NCI-H2107 (cell line): ENCODE measurements at regions not wholly inside any gene's neighbourhood (a gene's known extent, or its start where the extent isn't known, plus 50 kb on each side); places are given as distances from the start of the nearest gene placed in this dataset.

Experiments used
- DNase-seq: peaks from one replicate; lab custom pipeline; 2025; lab: John Stamatoyannopoulos, UW

DNA sequence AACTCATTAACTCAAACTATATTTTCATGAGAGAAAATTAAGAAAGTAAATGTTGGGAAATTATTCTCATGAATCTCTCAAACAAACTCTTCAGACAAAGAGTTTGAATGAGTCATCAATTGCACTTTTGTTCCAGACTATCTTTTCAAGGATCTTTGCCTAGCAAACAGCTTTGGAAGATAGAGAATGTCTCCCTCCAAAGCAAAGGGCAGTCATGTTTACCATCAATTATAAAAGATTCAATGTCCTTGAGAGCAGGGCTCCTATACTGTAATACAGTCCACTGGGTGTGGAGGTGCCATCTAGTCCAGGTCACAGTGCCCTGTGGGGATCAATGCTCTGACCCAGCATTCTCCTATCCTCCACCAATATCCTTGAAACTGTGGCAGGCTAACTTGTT lies 1429.3 kb downstream of the EFNA5 start:
- DNase-seq: no peak

GRCh38 chr5:106205916-106206571 lies 1464.7 kb downstream of the EFNA5 start:
- DNase-seq: no peak

DNA sequence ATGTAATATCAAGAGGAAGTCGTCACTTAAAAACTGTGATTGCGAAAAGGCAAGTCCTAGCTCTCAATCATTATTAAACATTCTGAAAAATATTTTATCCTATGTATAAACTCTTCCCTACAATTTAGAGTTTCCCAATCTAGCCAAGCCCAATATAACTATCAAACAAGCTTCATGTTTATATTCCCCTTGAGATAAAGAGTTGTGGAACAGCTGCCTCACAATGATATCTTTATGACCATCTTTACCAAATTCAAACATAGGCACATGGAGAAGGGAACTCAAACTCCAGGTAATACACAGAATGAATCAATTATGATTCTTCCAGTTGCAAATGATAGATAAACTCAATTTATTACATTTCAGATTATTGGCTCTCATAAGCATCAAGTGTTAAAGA lies 1468.7 kb downstream of the EFNA5 start:
- DNase-seq: no peak

GRCh38 chr5:106200971-106201370 lies 1469.8 kb downstream of the EFNA5 start:
- no peak for DNase-seq

DNA sequence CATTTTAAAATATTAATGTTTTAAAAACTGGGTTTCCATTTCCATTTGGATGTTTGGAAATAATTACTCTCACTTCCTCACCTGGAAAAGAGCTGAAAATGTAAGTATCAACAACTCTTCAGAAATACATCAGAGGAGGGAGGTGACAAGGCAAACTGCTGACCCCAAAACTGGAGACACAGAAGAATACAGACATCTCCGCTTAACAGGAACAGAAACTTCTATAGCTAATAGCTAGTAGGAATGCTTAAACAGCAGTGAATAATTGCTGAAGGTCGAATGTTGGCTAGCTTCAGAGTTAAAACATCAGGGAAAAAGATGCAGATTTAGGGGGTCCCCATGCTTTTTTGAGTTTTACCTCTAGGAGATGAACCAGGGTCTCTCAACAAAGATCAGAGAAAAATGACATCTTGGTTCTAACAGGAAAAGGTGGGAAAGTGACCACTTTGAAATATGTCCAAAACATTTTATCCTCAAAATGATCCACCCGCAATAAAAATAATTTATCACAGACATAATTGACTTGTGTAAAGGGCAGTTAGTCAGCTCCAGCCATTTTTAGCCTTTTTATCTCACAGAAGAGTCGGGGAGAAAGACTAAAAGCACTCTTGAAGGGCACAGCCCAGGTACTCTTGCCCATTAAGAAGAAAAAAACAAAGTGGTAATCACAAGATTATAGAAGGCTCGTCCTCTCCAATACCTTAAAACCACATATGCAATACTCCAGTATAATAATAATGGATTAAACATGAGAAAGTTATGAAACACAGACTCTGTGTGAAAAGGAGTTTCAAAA lies 1474.9 kb downstream of the EFNA5 start:
- no peak for DNase-seq

- DNase-seq: no peak
Measured at GRCh38 chr5:106189121-106189809, 1481.5 kb downstream of the EFNA5 start.

DNA sequence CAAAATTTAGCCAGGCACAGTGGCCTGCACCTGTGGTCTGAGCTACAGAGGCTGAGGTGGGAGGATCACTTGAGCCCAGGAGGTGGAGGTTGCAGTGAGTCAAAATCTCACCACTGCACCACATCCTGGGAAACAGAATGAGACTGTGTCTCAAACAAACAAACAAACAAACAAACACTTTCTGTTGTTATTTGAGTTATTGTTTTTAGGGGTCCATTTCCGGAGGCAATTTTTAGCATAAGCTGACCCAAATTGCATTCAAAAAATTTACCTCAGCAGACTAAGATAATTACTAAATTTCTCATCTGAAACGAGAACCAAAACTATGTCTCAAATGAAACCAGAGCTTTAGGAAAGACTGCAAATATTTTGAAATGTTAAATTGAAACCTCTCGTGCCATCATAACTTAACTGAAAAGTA lies 1485.1 kb downstream of the EFNA5 start:
- DNase-seq: no peak

- DNase-seq: no peak
Measured at GRCh38 chr5:106174903-106175302, 1495.8 kb downstream of the EFNA5 start.

- no peak for DNase-seq
Measured at GRCh38 chr5:106172681-106173532, 1497.8 kb downstream of the EFNA5 start.

GRCh38 chr5:106171708-106172107 lies 1499.0 kb downstream of the EFNA5 start:
- no peak for DNase-seq

DNA sequence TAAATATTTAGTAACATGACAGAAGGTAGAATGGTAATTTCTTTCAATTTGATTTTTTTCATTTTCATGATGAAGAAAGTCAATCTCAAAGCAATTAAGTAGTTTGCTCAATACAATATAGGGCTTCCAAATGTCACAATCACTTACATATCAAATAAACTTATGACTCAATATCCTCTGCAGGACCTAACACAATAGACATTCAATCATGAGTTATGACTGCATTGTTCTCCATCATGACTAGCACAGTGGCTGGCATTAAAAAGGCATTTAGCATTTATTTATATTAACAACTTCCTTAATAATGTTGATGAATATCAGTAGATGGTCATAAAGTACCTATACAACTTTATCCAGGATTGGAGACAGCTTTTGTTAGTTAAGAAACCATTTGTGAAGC lies 1499.6 kb downstream of the EFNA5 start:
- no peak for DNase-seq

DNA sequence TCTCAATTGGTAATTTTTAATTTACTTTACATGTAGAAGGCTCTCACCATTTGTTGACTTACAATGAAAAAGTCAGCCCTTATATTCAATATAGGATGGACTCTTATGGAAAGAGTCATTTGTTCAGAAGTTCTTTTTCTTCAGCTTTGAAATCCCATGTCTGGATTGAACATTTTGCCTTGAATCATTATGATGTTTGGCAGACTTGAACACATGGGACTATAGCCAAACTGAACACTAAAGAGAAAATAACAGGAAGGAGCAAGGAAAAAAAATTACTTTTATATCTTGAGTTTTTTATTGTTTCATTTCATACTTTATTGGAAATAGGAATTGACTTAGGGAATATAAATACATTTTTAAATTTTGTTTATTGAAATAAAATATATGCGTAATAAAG lies 1503.0 kb downstream of the EFNA5 start:
- DNase-seq: no peak

- no peak for DNase-seq
Measured at GRCh38 chr5:106163233-106163632, 1507.5 kb downstream of the EFNA5 start.

DNA sequence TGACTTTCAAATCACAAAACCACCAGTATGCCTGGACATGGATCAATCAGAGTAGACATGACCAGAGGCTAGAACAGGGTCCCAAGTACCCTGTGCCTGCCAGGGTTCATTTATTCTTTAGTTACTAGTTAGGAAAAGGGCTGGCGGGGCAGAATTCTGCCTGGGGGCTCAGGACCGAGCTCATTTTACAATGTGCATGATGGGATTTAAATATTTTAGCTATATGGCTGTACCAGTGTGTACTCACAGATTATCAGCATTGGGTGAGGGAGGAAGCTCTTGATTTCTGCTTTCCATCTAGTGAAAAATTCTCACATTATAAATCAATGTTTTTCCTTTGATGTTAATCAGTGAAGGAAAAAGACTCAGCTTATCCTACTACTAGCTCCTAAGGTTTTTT lies 1511.1 kb downstream of the EFNA5 start:
- DNase-seq: no peak

DNA sequence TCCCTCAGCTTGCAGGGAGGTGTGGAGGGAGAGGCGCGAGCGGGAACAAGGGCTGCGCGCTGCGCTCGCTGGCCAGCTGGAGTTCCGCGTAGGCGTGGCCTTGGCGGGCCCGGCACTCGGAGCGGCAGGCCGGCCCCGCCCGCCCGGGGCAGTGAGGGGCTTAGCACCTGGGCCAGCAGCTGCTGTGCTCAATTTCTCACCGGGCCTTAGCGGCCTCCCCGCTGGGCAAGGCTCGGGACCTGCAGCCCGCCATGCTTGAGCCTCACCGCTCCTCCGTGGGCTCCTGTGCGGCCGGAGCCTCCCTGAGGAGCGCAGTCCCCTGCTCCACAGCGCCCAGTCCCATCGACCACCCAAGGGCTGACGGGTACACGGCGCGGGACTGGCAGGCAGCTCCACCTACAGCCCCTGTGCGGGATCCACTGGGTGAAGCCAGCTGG lies 1516.4 kb downstream of the EFNA5 start:
- DNase-seq: no peak

DNA sequence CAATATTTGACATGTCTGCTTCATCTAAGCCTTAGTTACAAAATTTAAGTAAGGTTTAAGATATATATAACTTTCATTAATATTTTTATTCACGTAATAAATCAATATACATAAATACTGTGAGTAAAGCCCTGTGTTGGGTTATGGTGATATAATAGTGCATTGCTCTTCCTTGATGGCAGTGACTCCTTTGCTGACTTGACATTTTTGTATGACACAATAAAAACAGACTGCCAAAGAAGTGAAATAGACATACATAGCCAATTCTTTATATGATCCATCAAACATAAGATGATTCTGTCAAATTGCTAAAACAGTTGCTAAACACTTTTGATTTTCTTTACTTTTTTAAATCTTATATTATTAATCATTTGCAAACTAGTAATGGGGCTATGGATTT lies 1518.2 kb downstream of the EFNA5 start:
- no peak for DNase-seq

- DNase-seq: no peak
Measured at GRCh38 chr5:106142116-106142515, 1528.6 kb downstream of the EFNA5 start.

GRCh38 chr5:106140101-106140500 lies 1530.6 kb downstream of the EFNA5 start:
- no peak for DNase-seq

GRCh38 chr5:106136061-106136460 lies 1534.7 kb downstream of the EFNA5 start:
- no peak for DNase-seq

DNA sequence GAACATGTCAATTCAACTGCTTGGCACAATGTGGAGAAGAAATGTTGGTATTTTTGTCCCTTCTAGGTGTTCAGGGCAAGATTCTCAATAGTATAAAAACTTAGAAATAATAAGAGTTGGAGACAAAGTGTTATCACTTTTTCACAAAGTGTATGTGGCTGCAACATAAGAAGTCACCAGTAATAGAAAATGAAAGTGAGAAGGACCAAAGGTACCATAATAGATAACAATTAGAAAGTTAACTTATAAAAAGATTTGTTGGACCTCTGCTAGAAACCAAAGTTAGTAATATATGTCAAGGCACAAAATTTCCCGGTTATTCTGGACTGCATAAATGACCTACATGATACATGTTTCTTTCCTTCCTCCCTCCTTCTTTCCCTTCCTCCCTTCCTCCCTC lies 1535.3 kb downstream of the EFNA5 start:
- DNase-seq: no peak

DNA sequence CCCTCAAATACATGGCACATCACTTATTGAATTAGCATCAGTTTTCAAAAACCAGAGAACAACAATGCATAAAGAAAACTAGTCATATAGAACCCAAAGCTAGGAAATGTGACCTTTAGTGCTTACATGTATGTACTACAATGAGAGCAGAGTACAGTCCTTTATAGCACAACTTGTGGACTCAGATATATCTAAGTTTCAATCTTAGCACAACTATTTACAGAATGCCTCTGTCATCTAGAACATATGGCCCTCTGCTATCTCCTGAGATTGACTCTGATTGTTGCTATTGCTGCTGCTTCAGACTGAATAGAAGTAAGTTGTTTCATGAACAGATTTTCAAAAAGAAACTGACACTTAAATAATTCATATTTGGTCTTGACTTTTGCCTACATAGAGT lies 1536.2 kb downstream of the EFNA5 start:
- DNase-seq: no peak

DNA sequence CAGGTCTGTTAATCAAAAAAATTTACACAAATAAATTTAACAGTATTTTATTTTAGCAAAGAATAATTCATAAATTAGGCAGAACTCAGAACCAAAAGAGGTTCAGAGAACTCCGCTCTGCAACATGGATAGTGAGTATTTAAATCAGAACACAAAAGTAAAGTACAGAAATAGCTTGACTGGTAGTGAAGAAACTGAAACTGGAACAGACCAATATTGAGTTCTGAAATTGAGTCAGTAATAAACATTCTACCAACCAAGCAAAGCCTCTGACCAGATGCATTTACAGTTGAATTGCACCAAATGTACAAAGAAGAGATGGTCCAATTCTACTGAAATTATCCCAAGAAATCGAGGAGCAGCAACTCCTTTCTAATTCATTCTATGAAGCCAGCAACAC lies 1542.8 kb downstream of the EFNA5 start:
- DNase-seq: no peak
